Heart left ventricle (tissue), 16 donors: ENCODE measurements at regions not wholly inside any gene's neighbourhood (a gene's known extent, or its start where the extent isn't known, plus 50 kb on each side); places are given as distances from the start of the nearest gene placed in this dataset.
A peak's percentile ranks its signal among the peaks of the same experiment; 100 is the strongest.

Source experiments
- ATAC-seq, 4 donors: fragments of 200-7000 bp; cut with Tn5 transposase; one replicate each; pipeline ENCODE4 v1.9.1; 2020 to 2022; ENCODE audit warnings: moderate library complexity in 4 of 4, mild to moderate bottlenecking in 3 of 4, moderate number of reproducible peaks in 1 of 4
- DNase-seq, 5 donors: peaks; one replicate each; pipeline ENCODE4 v3.0.0-alpha.2; 2020
- H3K27ac ChIP-seq, 12 donors: fragments of 200-600 bp; sonication (generic) in 4 of 12; one replicate each; pipeline versions ENCODE4 v1.5.0 to v1.8.0; 2016 to 2022; ENCODE audit warnings: mild to moderate bottlenecking in 2 of 12
- H3K27me3 ChIP-seq, 9 donors: fragments of 200-600 bp; sonication (generic) in 2 of 9; one replicate each; pipeline versions ENCODE4 v1.5.1 to v1.8.0; 2016 to 2022; ENCODE audit warnings: mild to moderate bottlenecking in 3 of 9
- H3K36me3 ChIP-seq, 9 donors: fragments of 200-600 bp; sonication (generic) in 2 of 9; one replicate each; pipeline versions ENCODE4 v1.5.0 to v1.8.0; 2018 to 2022; ENCODE audit warnings: mild to moderate bottlenecking in 2 of 9
- H3K4me1 ChIP-seq, 12 donors: fragments of 200-600 bp; sonication (generic) in 4 of 12; one replicate each; pipeline versions ENCODE4 v1.5.0 to v1.8.0; 2016 to 2022; ENCODE audit warnings: mild to moderate bottlenecking in 3 of 12
- H3K4me3 ChIP-seq, 12 donors: fragments of 200-600 bp; sonication (generic) in 4 of 12; one replicate each; pipeline versions ENCODE4 v1.5.0 to v1.8.0; 2017 to 2022; ENCODE audit warnings: mild to moderate bottlenecking in 9 of 12, moderate library complexity in 4 of 12
- H3K9me3 ChIP-seq, 12 donors: fragments of 200-600 bp; sonication (generic) in 4 of 12; one replicate each; pipeline versions ENCODE4 v1.5.0 to v1.8.0; 2016 to 2022; ENCODE audit warnings: mild to moderate bottlenecking in 1 of 12
- CTCF ChIP-seq, 12 donors: fragments of 200-600 bp; sonication (generic) in 4 of 12; IDR thresholded peaks; one replicate each; pipeline versions ENCODE4 v1.5.0 to v1.8.0; 2018 to 2022; ENCODE audit warnings: antibody characterized with exemption in 12 of 12, mild to moderate bottlenecking in 5 of 12
- POLR2A ChIP-seq, 2 donors: fragments of 450-650 bp; IDR thresholded peaks; one replicate each; pipeline ENCODE4 v1.6.1; 2017; ENCODE audit warnings: antibody characterized with exemption in 2 of 2, mild to moderate bottlenecking in 2 of 2, moderate library complexity in 2 of 2
- WGBS, 4 donors: extraction: QIAGEN DNeasy Blood & Tissue Kit in 2 of 4; methylation state at CpG; one replicate each; pipeline versions ENCODE4 v1.1.5 to v1.1.7; 2013 to 2018; 5-methylcytosine and 5-hydroxymethylcytosine counted together
- intact Hi-C, 10 donors: fragments of 100-400 bp; cut with DNase I; formaldehyde crosslinking; loops; one replicate each; pipeline versions ENCODE4 v1.11.1 to v1.14.2; 2022
- donor health status: ischemic (EF 13 %, LVEDD 7.1; RV severe dilation, severe dysfunction).
- donor health status: healthy with polysubstance abuse.
- donor health status: DM: no; HTN: yes; CAD: no.
- donor health status: DM: no; HTN: no; CAD: no.
- donor health status: ischemic (EF 25% LVEDD 6.9; RV normal size, moderate dysfunction).
- donor health status: ischemic (EF 25% LVEDD 5.7; RV mildly dilated, moderate dysfunction).
- donor health status: healthy.
- donor health status: DM: yes; HTN: yes; CAD: no.
- donor health status: ischemic (EF 35%, LVEDD 5.7; RV mildly dilated, moderate dysfunction).
- donor health status: nonischemic (EF 11% LVEDD 7.7; RV severe dilation, severe dysfunction).
- donor health status: DM: yes; HTN: yes; CAD: no.
- donor health status: PGD.
- donor health status: ischemic (EF 29% LVEDD 5.4; RV normal size, mild dysfunction).
- donor health status: nonischemic (EF 23%, LVEDD 6.1; RV moderate dilation, normal function).

DNA sequence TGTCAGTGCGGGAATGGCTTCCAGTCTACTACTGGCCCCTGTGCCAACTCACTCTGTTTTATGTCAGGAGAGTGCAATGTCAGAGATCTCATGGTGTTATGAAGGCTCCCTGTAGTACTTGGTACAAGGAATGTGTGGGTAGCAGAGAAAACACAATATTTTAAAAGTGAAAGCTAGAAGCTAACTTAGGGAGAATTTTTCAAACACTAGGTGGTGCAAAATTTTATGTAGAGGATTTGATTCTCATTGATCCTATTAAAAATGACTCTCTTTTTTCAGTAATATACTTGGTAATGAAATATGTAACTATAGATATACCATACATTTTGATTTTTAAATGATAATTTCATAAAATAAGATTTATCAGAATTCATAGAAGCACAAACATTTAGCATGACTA is 134.7 kb downstream of the JRKL start:
- H3K4me1 ChIP-seq = peaks cover 0 to 2% (median 0%) of the 10 kb centered on the region in 12 donors
- no peak overlapping the region for H3K27ac ChIP-seq
- no peak overlapping the region for H3K4me3 ChIP-seq
- TF ChIP-seq CTCF (IDR thresholded peaks at IDR 0.05) (peak in 3 of 12 donors; percentile 21 to 35 (median 28)), POLR2A (IDR thresholded peaks at IDR 0.05) (no peak)
- peaks cover 0 to 15% (median 2%) of the 10 kb centered on the region in 12 donors for H3K9me3 ChIP-seq
- no peak for ATAC-seq
- no peaks in the 10 kb centered on the region for H3K27me3 ChIP-seq
- H3K36me3 ChIP-seq = no peaks in the 10 kb centered on the region
- DNase-seq = no peak
- intact Hi-C loops = no loop called here
- WGBS, 4 donors = 61 to 82% (median 68%) methylated on average over 1 of the region's 1 CpG

- no peaks in the 10 kb centered on the region for H3K27me3 ChIP-seq
- DNase-seq (no peak), ATAC-seq (no peak)
- no peak overlapping the region for H3K4me3 ChIP-seq
- intact Hi-C loops = no loop called here
- 42 to 60% (median 56%) methylated on average over 1 of the region's 1 CpG for WGBS, 4 donors
- TF ChIP-seq CTCF (IDR thresholded peaks at IDR 0.05) (no peak), POLR2A (IDR thresholded peaks at IDR 0.05) (no peak)
- H3K36me3 ChIP-seq = no peaks in the 10 kb centered on the region
- H3K9me3 ChIP-seq = peaks cover 0 to 18% (median 0%) of the 10 kb centered on the region in 12 donors
- H3K27ac ChIP-seq = no peak overlapping the region
- H3K4me1 ChIP-seq = no peaks in the 10 kb centered on the region
These were observed 140.7 kb downstream of the JRKL start for GRCh38 chr11:96530473-96530872.

DNA sequence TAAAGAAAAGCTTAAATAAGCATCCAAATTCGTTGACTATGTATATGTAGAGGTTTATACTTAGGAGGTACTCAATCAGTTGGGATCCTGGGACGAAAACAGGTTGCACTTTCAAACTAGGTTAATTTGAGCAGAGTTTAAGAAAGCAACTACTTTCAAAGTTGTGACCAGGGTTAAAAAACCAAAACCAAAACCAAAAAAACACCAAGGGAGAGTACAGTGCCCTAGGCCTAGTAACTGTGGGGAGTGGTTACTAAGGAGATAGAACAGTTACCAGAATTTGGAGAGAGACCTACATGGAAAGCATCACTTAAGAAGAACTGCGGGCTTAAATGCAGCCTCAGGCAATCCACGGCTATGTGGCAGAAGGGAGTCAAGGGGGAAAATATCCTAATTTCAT is 148.3 kb downstream of the JRKL start:
- H3K36me3 ChIP-seq = no peaks in the 10 kb centered on the region
- TF ChIP-seq CTCF (IDR thresholded peaks at IDR 0.05) (no peak), POLR2A (IDR thresholded peaks at IDR 0.05) (no peak)
- peaks cover 0 to 2% (median 0%) of the 10 kb centered on the region in 12 donors for H3K9me3 ChIP-seq
- no peak overlapping the region for H3K4me3 ChIP-seq
- DNase-seq = no peak
- no peak for ATAC-seq
- intact Hi-C loops = no loop called here
- no peaks in the 10 kb centered on the region for H3K4me1 ChIP-seq
- 76 to 84% (median 80%) methylated on average over 4 of the region's 4 CpGs for WGBS, 4 donors
- no peak overlapping the region for H3K27ac ChIP-seq
- no peaks in the 10 kb centered on the region for H3K27me3 ChIP-seq

DNA sequence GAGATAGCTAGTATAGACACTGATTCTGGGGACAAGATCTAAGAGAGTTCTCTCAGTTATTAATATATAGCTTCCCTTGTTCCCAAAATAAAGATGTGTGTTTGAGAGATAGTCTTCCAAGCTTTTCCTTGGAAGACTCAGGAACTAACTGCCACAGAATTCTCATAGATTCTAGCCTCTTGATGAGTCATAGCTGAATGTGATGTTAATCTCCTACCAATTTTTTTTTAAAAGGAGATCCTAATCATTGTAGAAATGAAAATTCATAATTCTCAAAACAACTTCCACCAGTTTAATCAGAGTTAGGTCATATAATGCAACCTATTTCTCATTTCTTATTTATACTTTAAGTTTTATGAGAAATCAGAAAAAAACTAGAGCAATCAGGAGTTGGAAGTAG is 148.8 kb downstream of the JRKL start:
- Histone ChIP-seq H3K4me1 (no peaks in the 10 kb centered on the region), H3K4me3 (no peak overlapping the region), H3K27ac (no peak overlapping the region), H3K36me3 (no peaks in the 10 kb centered on the region), H3K27me3 (no peaks in the 10 kb centered on the region), H3K9me3 (no peaks in the 10 kb centered on the region)
- TF ChIP-seq POLR2A (IDR thresholded peaks at IDR 0.05) (no peak), CTCF (IDR thresholded peaks at IDR 0.05) (no peak)
- intact Hi-C loops = no loop called here
- DNase-seq = no peak
- ATAC-seq = no peak
